Stimulated activated CD8-positive, alpha-beta memory T cell treated with anti-CD3 and anti-CD28 coated beads, Interleukin-7, amount 100 ng/mL, for 48 hours (primary cell): ENCODE measurements at regions not wholly inside any gene's neighbourhood (a gene's known extent, or its start where the extent isn't known, plus 50 kb on each side); places are given as distances from the start of the nearest gene placed in this dataset.
A peak's percentile ranks its signal among the peaks of the same experiment; 100 is the strongest.

Experiments
- DNase-seq, 2 donors: peaks; one replicate each; pipeline ENCODE4 v3.0.0-alpha.2; 2020; ENCODE audit warnings: low read depth in 1 of 2; ENCODE audit errors: extremely low read depth in 1 of 2

- no peak for DNase-seq
These were observed 142.9 kb upstream of the TMPO start for GRCh38 chr12:98372340-98373024.

- DNase-seq: no peak
These were observed 142.3 kb upstream of the TMPO start for GRCh38 chr12:98373025-98373554.

GRCh38 chr12:98374007-98374406, 141.4 kb upstream of the TMPO start:
- no peak for DNase-seq

DNA sequence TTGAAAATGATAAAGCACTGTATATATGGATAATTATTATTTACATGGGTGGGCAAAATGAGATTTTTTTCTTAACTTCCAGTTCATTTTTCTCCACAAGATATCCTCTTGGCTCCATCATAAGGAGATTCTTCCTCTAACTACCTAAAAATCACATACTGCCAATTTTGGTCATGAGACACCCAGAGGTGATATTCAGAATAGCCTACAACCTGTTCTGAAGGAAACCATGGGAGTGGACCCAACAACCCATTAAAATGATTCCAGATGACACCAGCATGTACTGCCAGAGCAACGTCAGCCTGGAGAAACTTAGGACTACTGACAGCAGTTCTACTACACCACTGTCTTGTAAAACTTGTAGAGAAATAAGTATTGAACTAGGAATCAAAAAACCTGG, 136.3 kb upstream of the TMPO start:
- DNase-seq: no peak

DNA sequence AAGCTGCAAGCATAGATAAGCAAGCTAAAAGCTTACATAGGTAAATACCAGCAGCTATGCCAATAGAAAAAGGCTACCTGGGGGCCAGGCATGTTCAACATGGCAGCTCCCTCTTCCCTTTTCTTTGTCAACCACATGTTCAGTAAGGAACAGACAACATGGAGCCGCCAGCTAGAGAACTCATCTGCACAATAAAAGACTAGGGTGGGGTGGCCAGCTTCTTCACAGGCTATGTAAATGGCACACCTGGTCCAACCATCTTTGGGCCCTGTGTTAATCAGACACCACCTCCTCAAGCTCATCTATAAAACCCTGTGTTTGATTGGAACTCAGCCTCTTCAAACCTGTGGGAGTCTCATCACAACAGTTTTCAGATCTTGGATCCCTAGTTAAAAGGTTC, 129.7 kb upstream of the TMPO start:
- DNase-seq: no peak

DNA sequence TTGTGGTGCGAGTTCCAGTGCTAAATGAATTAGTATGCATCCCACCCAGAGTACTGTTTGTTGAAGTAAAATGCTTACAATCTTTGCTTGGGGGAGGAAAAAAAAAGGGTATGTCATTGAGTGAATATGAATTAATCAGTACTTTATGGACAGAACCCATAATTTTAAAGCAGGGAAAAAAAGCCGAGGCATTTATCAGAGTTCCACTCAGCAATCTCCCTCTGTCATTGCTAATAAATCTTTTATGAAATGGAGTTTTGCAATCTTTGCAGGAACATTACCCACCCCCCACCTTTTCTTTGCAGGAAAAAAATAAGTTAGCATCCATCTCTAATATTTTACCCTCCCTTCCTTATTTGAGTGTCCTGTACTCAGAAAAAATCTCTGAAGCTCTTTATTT, 127.9 kb upstream of the TMPO start:
- no peak for DNase-seq

- DNase-seq: no peak
These were observed 127.3 kb upstream of the TMPO start for GRCh38 chr12:98388126-98388525.

GRCh38 chr12:98389593-98389992, 125.8 kb upstream of the TMPO start:
- no peak for DNase-seq

GRCh38 chr12:98397323-98398105, 117.9 kb upstream of the TMPO start:
- peak; percentile 55 to 66 for DNase-seq

- DNase-seq: peak; percentile 46 to 65
These were observed 115.9 kb upstream of the TMPO start for GRCh38 chr12:98399532-98399931.

- no peak for DNase-seq
These were observed 114.0 kb upstream of the TMPO start for GRCh38 chr12:98401427-98401826.

DNA sequence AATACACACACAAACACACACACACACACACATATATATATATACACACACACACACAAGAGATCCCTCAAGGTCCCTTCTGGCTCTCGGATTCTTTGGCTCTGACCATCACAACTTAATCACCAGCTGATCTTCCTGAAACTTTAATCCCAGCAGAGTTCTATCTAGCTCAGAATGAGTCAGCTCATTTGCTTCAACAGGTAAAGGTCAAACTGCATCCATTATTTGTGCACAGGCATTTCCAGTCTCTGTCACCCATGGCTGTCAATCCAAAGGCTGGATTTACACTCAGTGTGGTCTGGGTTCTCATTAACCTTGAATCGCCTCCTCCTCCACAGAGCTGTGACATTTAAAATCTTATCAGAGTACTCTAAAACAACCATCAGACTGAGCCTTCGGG, 113.3 kb upstream of the TMPO start:
- DNase-seq: no peak

DNA sequence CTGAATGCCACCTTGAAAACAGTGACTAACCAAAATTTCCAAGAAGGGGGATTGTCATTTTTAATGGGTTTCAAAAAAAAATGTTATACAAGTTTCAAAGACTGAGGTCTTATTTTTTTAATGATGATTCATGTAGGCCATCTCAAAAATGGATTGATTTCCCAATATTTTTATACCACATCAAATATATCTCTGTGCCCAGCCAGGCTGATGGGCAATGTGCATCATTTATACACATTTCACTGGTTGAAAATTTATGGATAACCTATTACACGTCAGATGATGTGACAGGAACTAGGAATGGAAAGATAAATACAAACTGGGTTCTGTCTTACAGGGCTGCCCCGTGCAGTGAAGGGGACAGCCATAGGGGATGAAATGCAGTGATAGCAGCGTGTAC, 112.7 kb upstream of the TMPO start:
- no peak for DNase-seq

GRCh38 chr12:98403385-98403784, 112.0 kb upstream of the TMPO start:
- DNase-seq: no peak

DNA sequence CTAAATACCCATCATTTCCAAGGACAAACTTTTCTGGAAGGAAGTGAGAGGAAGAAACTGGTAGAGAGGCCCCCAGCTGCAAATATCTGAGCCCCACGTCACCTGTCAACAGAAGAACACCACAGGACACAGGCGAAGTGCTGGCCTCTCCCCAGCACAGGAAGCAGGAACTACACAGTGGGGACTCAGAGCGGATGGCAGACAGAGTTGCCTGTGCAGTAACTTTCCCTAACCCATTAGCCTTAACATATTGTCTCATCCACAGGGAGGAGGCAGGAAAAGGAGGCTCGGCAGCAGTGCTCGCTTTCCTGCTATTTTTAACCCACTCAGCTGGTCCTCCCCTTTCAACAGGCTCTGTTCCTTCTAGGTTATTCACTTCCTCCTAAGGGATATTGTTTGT, 111.5 kb upstream of the TMPO start:
- DNase-seq: no peak

GRCh38 chr12:98405805-98406366, 109.5 kb upstream of the TMPO start:
- no peak for DNase-seq

- DNase-seq: no peak
These were observed 109.0 kb upstream of the TMPO start for GRCh38 chr12:98406378-98406777.

DNA sequence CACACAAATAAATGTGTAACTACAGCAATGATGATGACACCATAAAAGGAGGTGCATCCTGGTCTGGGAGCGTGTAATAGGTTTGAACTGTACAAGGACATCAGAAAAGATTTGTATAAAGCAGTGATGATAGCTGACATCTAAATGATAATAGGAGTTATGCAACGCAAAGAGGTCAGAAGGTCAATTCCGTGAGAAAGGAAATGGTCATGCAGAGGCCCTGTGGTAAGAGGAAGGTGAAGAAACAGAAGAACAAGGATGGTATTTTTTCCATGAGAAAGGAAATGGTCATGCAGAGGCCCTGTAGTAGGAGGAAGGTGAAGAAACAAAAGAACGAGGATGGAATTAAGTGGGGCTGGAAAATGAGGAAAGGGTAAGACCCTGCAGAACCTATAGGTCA, 106.7 kb upstream of the TMPO start:
- no peak for DNase-seq

- DNase-seq: no peak
These were observed 105.8 kb upstream of the TMPO start for GRCh38 chr12:98409548-98409947.

DNA sequence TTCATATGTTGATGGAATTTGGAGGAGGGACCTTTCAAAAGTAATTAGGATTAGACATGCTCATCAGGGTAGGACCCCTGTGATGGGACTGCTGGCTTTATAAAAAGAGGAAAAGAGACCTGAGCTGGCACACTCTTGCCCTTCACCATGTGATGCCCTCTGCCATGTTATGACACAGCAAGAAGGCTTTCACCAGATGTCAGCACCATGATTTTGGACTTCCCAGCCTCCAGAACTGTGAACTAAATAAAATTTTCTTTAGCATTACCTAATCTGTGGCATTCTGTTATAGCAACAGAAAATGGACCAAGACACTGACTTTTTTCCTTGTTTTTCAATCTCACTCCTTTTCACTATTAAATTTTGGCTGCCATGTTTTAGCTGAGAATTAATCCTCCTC, 105.0 kb upstream of the TMPO start:
- DNase-seq: no peak

DNA sequence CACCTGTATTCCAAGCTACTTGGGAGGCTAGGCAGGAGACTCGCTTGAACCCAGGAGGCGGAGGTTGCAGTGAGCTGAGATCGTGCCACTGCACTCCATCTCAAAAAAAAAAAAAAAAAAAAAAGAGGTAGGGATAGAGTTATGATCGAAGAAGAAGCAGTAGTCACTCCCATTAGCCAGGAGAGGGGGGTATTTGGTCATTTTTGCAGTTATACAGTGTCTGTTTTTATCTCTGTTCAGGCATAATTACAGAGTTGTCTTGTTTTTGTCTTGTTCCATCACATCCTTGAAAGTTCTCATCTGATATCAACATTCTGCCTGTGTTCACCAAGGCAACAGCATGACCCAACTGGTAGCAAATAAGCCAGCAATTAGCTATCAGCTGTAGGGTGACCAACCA, 98.5 kb upstream of the TMPO start:
- DNase-seq: no peak

DNA sequence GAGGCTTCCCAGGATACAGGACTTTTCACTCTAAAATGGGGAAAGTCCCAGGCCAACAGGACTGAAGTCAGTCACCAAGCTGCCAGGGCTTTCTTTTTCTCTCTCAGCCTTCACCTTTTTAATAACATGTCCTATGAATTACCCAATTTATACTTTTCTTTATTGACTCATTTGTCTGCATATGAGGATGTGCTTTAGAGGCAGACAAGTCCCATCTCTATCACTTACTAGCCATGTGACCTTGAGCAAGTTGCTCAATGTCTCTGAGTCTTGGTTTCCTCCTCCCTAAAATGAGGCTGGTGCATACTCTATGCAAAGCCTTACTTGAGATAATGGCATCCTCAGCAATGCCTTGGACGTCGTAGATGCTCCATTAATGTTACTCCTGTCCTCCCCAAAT, 98.1 kb upstream of the TMPO start:
- DNase-seq: no peak
